ENCODE measurements at regions not wholly inside any gene's neighbourhood (a gene's known extent, or its start where the extent isn't known, plus 50 kb on each side); places are given as distances from the start of the nearest gene placed in this dataset.
"Not testable (repeated sequence)": the region's sequence is repeated elsewhere in the genome, so short reads cannot be mapped to it uniquely, and the experiment has no call there.

DNA sequence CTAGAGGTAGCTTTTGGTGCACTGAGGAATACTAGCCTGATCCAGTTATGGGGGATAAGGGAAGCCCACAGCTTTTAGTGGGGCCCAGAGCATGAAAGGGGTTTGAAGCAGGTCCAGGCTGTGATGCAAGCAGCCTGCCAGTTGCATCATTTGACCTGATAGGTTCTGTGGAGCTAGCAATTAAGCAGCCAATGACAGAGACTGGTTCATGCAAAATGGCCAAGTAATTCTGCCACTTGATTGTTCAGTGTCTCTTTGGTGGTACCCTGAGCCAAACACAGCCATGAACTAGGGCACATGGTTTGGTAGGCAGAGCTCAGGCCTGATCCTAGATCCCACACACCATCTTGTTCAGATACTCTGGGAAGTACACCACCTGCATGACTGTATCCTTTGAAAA is 91.0 kb upstream of the PRR23C start:
- no peak for DNase-seq (ENCODE audit: extremely low read depth, low read depth)
- H3K4me3 ChIP-seq (replicated peaks; ENCODE audit: low read depth, low read length) = no peak overlapping the region
- TF ChIP-seq, protein P1, sequence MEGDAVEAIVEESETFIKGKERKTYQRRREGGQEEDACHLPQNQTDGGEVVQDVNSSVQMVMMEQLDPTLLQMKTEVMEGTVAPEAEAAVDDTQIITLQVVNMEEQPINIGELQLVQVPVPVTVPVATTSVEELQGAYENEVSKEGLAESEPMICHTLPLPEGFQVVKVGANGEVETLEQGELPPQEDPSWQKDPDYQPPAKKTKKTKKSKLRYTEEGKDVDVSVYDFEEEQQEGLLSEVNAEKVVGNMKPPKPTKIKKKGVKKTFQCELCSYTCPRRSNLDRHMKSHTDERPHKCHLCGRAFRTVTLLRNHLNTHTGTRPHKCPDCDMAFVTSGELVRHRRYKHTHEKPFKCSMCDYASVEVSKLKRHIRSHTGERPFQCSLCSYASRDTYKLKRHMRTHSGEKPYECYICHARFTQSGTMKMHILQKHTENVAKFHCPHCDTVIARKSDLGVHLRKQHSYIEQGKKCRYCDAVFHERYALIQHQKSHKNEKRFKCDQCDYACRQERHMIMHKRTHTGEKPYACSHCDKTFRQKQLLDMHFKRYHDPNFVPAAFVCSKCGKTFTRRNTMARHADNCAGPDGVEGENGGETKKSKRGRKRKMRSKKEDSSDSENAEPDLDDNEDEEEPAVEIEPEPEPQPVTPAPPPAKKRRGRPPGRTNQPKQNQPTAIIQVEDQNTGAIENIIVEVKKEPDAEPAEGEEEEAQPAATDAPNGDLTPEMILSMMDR (IDR thresholded peaks at IDR 0.05; ENCODE audit: low read depth, low read length, missing control alignments) = no peak

DNA sequence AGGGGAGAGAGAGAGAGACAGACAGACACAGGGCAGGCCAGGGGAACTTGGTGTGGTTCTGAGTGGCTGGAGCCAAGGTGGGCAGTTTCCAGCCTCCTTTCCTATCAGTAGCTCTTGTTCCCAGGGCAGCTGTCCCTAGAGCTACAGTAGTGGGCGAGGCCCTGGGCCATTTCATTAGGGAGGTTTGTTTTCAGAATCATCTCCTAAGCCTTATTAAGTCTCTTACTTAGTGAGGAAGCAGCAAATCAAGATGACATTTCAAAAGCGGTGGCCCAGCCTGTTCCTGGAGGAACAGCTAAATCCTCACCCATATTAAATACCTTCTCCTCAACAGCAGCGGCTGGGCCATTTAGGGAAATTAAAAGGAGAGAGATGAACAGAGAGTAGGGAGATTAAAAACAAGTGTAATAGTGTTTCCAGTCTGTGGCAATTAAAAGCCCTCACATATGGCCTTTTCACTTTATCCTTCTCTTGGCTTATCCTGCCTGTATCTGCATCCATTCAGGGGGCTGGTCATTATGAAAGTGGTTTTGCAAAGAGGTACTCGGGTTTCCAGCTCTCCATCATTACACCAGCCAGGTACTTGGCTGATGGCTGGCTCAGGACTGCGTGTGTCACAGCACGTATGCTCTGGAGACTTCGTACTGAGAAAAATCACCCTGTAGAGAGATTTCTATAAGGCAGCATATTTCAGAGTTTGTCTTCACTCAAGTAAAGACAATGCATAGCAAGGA is 91.9 kb upstream of the PRR23C start:
- TF ChIP-seq, protein P1 (IDR thresholded peaks at IDR 0.05; ENCODE audit: low read depth, low read length, missing control alignments) = no peak
- H3K4me3 ChIP-seq (replicated peaks; ENCODE audit: low read depth, low read length) = no peak overlapping the region
- DNase-seq (ENCODE audit: extremely low read depth, low read depth) = no peak

DNA sequence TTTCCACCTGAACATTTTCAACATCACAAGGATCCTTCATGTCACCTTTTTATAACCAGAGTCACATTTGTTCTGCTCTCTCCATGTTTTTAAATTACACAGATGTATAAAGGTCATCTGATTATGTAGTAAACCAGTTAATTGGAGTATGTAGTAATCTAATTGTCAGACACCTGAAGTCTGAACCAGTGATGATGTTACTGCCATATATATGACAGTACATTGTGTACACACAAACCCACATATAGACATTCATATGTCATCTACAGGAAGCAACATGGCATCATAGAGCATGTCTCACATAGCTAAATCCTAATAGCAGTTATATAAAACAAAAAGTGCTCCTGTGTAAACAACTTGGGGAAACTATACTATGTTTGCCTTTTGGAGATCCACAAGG is 95.9 kb upstream of the PRR23C start:
- DNase-seq (ENCODE audit: extremely low read depth, low read depth) = no peak
- no peak overlapping the region for H3K4me3 ChIP-seq (replicated peaks; ENCODE audit: low read depth, low read length)
- TF ChIP-seq, protein P1 (IDR thresholded peaks at IDR 0.05; ENCODE audit: low read depth, low read length, missing control alignments) = no peak

DNA sequence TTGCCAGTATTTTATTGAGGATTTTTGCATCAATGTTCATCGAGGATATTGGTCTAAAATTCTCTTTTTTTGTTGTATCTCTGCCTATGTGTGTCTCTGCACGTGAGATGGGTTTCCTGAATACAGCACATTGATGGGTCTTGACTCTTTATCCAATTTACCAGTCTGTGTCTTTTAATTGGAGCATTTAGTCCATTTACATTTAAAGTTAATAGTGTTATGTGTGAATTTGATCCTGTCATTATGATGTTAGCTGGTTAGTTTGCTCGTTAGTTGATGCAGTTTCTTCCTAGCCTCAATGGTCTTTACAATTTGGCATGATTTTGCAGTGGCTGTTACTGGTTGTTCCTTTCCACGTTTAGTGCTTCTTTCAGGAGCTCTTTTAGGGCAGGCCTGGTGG is 101.3 kb upstream of the PRR23C start:
- not testable (repeated sequence) for H3K4me3 ChIP-seq (replicated peaks; ENCODE audit: low read depth, low read length); DNase-seq (ENCODE audit: extremely low read depth, low read depth)

DNA sequence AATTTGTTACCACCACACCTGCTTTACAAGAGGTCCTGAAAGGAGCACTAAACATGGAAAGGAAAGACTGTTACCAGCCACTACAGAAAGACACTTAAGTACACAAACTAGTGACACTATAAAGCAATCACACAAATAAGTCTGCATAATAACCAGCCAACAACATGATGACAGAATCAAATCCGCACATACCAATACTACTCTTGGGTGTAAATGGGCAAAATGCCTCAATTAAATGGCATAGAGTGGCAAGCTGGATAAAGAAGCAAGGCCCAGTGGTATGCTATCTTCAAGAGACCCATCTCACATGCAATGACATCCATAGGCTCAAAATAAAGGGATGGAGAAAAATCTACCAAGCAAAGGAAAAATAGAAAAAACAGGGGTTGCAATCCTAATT is 106.8 kb upstream of the PRR23C start:
- DNase-seq (ENCODE audit: extremely low read depth, low read depth) = no peak
- H3K4me3 ChIP-seq (replicated peaks; ENCODE audit: low read depth, low read length) = no peak overlapping the region
- TF ChIP-seq, protein P1 (IDR thresholded peaks at IDR 0.05; ENCODE audit: low read depth, low read length, missing control alignments) = no peak

DNA sequence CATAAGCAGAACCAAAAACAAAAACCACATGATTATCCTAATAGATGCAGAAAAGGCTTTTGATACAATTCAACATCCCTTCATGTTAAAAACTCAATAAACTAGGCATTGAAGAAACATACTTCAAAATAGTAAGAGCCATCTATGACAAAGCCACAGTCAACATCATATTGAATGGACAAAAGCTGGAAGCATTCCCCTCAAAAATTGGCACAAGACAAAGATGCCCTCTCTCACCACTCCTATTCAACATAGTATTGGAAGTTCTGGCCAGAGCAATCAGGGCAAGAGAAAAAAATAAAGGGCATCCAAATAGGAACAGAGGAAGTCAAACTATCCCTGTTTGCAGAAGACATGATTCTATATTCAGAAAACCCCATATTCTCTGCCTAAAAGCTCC is 108.7 kb upstream of the PRR23C start:
- not testable (repeated sequence) for DNase-seq (ENCODE audit: extremely low read depth, low read depth); H3K4me3 ChIP-seq (replicated peaks; ENCODE audit: low read depth, low read length)

DNA sequence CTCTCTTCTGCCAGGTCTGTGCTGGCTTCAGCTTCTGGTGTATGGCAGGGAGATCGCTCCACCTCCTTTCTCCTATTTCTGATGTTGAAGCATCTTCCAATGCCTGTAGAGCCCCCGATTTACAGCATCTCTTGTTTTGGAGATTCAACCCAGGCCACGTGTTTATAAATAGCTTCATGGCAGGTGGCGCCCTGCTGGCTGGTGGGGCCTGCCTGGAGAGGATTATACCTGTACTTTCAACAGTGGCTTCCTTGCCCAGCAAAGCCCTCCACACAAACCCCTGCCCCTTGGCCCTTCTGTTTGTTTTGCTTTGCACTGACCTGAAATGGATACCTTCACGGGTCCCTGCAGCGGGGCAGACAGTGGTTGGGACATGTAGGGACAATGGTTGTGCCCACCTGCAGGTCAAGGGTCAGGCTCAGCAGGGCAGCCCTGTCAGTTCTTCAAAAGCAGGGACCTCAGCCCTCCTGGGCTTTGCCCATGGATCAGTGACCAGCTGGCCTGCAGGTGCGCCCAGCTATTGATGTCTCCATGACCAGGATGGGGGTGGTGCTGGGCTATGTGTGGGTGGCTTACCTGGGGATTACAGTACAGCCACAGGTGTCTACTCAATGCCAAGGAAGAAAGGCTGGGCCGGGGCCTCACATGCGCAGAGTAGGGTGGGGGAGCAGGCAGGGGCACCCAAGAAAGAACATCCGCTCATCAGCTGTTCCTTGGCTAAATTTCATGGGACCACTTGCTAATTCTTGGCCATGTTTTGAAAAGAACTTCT is 112.7 kb upstream of the PRR23C start:
- DNase-seq (ENCODE audit: extremely low read depth, low read depth) = no peak

More for the DNA sequence above, 112.7 kb upstream of the PRR23C start:
- TF ChIP-seq, protein P1 (IDR thresholded peaks at IDR 0.05; ENCODE audit: low read depth, low read length, missing control alignments) = no peak
- no peak overlapping the region for H3K4me3 ChIP-seq (replicated peaks; ENCODE audit: low read depth, low read length)

All from HFF-Myc (cell line).